SU-DHL-6 (cell line): ENCODE measurements at regions not wholly inside any gene's neighbourhood (a gene's known extent, or its start where the extent isn't known, plus 50 kb on each side); places are given as distances from the start of the nearest gene placed in this dataset.

Experiments
- H2AFZ ChIP-seq: fragments of 200-600 bp; sonication (generic); 2 replicates; pipeline ENCODE4 v1.6.1; 2014; ENCODE audit warnings: low read depth, mild to moderate bottlenecking, moderate library complexity, mixed read lengths, antibody characterized with exemption, low read length; ENCODE audit not compliant: severe bottlenecking
- H3F3A ChIP-seq: fragments of 200-600 bp; shearing (Covaris generic); 2 replicates; pipeline ENCODE4 v1.6.0; 2016; ENCODE audit warnings: antibody characterized with exemption, mild to moderate bottlenecking; ENCODE audit not compliant: insufficient read depth
- H3K27ac ChIP-seq: fragments of 200-600 bp; sonication (generic); 2 replicates; pipeline ENCODE4 v1.5.1; 2016; ENCODE audit warnings: low read depth, mild to moderate bottlenecking, low read length, moderate library complexity, mixed read lengths
- H3K27me3 ChIP-seq: fragments of 200-600 bp; sonication (generic), shearing (Covaris generic); 2 replicates; pipeline ENCODE4 v1.6.0; 2014; ENCODE audit warnings: mild to moderate bottlenecking, low read length
- H3K36me3 ChIP-seq: fragments of 200-600 bp; sonication (generic); 2 replicates; pipeline ENCODE4 v1.6.1; 2014; ENCODE audit warnings: mild to moderate bottlenecking, low read length, mixed read lengths
- H3K4me2 ChIP-seq: fragments of 300-600, 200-600 bp; shearing (Covaris generic), sonication (generic); 2 replicates; pipeline ENCODE4 v1.6.0; 2014; ENCODE audit warnings: low read length, low read depth, mild to moderate bottlenecking; ENCODE audit not compliant: poor library complexity, severe bottlenecking
- H3K4me3 ChIP-seq: fragments of 200-600 bp; sonication (generic); 2 replicates; pipeline ENCODE4 v1.5.1; 2014; ENCODE audit warnings: antibody characterized with exemption, low read length, mild to moderate bottlenecking, mixed read lengths; ENCODE audit not compliant: insufficient read depth, poor library complexity, severe bottlenecking
- H3K79me2 ChIP-seq: fragments of 200-600 bp; sonication (generic); 2 replicates; pipeline ENCODE4 v1.6.1; 2014; ENCODE audit warnings: mild to moderate bottlenecking, low read length, moderate library complexity; ENCODE audit not compliant: insufficient read depth
- H3K9ac ChIP-seq: fragments of 200-600 bp; sonication (generic); 2 replicates; pipeline ENCODE4 v1.7.0; 2014; ENCODE audit warnings: mild to moderate bottlenecking, low read length
- H3K9me2 ChIP-seq: fragments of 200-600 bp; sonication (generic); replicated peaks from 2 replicates; pipeline ENCODE4 v1.6.1; 2014; ENCODE audit warnings: low read length; ENCODE audit not compliant: insufficient read depth
- H3K9me3 ChIP-seq: fragments of 200-600 bp; sonication (generic); 2 replicates; pipeline ENCODE4 v1.6.1; 2014; ENCODE audit warnings: low read length, mixed read lengths; ENCODE audit not compliant: insufficient read depth
- H4K20me1 ChIP-seq: fragments of 200-600 bp; sonication (generic); 2 replicates; pipeline ENCODE4 v1.6.1; 2014; ENCODE audit warnings: low read depth, mild to moderate bottlenecking, antibody characterized with exemption, low read length, moderate library complexity, mixed read lengths
- EZH2phosphoT487 ChIP-seq: fragments of 200-600 bp; sonication (generic), shearing (Covaris generic); conservative IDR thresholded peaks from 2 replicates; pipeline ENCODE4 v1.6.1; 2018; ENCODE audit warnings: mild to moderate bottlenecking, antibody characterized with exemption, low read length, moderate library complexity, mixed read lengths
- TF ChIP-seq, protein P1 (sequence below): fragments of 200-600 bp; sonication (generic); IDR thresholded peaks from one replicate; pipeline ENCODE4 v1.5.1; 2017; ENCODE audit warnings: antibody characterized with exemption, mild to moderate bottlenecking, low read length, moderate library complexity; ENCODE audit not compliant: insufficient read depth, poor library complexity, severe bottlenecking

DNA sequence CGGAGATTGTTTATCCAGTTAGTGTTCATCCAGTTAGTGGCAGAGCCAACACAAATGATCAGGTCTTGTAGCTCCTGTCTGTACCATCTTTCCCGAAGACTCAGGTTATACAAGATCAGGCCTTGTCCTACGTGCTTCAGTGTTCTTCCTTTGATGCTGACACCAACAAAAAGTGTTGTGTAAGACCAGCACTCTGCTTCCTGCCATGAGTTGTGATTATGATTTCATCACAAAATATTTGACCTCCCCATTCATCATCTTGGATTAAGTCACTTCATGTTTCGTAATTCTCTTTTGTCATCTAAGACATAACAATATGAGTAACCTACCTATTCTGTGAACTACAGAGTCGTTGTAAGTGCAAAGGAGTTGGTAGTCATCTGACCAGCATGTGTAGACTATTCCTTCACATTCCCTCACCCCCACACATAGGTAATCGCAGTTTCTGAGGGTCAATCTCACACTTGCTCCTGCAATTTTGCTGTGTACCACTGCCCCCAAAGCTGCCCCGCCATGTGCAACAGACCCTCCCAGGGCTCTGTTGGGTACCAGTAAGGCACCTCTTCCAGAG, 135.6 kb upstream of the SLC22A23 start:
- no peaks in the 10 kb centered on the region for H3K9me3 ChIP-seq
- H3K9me2 ChIP-seq, result no peaks in the 10 kb centered on the region
- H3K4me3 ChIP-seq, result no peak overlapping the region
- H3F3A ChIP-seq, result no peaks in the 10 kb centered on the region
- H4K20me1 ChIP-seq, result no peaks in the 10 kb centered on the region
- TF ChIP-seq EZH2phosphoT487, result no peak
- TF ChIP-seq, protein P1, sequence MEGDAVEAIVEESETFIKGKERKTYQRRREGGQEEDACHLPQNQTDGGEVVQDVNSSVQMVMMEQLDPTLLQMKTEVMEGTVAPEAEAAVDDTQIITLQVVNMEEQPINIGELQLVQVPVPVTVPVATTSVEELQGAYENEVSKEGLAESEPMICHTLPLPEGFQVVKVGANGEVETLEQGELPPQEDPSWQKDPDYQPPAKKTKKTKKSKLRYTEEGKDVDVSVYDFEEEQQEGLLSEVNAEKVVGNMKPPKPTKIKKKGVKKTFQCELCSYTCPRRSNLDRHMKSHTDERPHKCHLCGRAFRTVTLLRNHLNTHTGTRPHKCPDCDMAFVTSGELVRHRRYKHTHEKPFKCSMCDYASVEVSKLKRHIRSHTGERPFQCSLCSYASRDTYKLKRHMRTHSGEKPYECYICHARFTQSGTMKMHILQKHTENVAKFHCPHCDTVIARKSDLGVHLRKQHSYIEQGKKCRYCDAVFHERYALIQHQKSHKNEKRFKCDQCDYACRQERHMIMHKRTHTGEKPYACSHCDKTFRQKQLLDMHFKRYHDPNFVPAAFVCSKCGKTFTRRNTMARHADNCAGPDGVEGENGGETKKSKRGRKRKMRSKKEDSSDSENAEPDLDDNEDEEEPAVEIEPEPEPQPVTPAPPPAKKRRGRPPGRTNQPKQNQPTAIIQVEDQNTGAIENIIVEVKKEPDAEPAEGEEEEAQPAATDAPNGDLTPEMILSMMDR, result no peak
- no peak overlapping the region for H3K27ac ChIP-seq
- H2AFZ ChIP-seq, result no peak overlapping the region
- no peaks in the 10 kb centered on the region for H3K36me3 ChIP-seq
- no peaks in the 10 kb centered on the region for H3K79me2 ChIP-seq
- no peak overlapping the region for H3K9ac ChIP-seq
- no peaks in the 10 kb centered on the region for H3K27me3 ChIP-seq
- H3K4me2 ChIP-seq, result no peak overlapping the region

DNA sequence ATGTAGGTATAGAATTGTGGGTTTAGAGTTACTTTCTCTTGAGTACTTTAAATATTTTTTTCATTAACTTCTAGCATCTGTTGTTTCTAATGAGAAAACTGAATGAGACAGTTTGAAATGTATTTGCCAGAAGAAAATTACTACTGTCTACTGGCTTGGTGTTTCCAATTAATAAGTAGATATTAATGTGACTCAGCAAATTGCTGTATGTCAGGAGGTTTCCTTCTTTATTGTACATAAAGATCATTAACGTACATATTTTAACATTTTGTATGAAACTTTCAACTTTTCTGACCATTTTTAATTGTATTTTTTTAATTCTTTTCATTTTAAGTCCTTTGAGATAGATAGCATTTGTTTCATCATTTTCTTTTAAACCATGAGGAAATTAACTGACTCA, 135.1 kb upstream of the SLC22A23 start:
- no peak overlapping the region for H3K4me2 ChIP-seq
- TF ChIP-seq, protein P1, result no peak
- TF ChIP-seq EZH2phosphoT487, result no peak

DNA sequence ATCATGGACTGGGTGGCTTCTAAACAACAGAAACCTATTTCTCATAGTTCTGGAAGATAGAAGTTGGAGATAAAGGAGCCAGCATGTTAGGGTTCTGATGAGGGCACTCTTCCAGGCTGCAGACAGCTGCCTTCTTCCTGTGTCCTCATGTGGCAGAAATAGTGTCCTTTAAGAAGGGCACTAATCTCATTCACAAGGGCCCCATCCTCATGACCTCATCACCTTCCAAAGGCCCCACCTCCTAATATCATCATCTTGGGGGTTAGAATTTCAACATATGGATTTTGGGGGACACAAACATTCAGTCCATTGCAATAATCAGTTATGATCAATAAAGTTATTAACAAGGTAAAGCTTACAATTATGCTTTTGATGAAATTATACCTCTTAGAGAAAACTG, 130.8 kb upstream of the SLC22A23 start:
- Histone ChIP-seq H3K4me3 (no peak overlapping the region), H3K79me2 (no peaks in the 10 kb centered on the region), H4K20me1 (no peaks in the 10 kb centered on the region), H3F3A (no peaks in the 10 kb centered on the region), H3K9me2 (no peaks in the 10 kb centered on the region), H3K4me2 (no peak overlapping the region), H3K27me3 (no peaks in the 10 kb centered on the region; the same call in 1 of the 2 replicates), H3K27ac (no peak overlapping the region), H3K36me3 (no peaks in the 10 kb centered on the region), H2AFZ (no peak overlapping the region), H3K9ac (no peak overlapping the region), H3K9me3 (no peaks in the 10 kb centered on the region)
- TF ChIP-seq, protein P1, result no peak
- TF ChIP-seq EZH2phosphoT487, result no peak

More for the DNA sequence above, 135.1 kb upstream of the SLC22A23 start:
- no peak overlapping the region for H2AFZ ChIP-seq
- no peaks in the 10 kb centered on the region for H3K79me2 ChIP-seq
- no peak overlapping the region for H3K9ac ChIP-seq
- H3K36me3 ChIP-seq, result no peaks in the 10 kb centered on the region
- no peaks in the 10 kb centered on the region for H4K20me1 ChIP-seq
- H3K27ac ChIP-seq, result no peak overlapping the region
- H3K27me3 ChIP-seq, result no peaks in the 10 kb centered on the region
- H3K4me3 ChIP-seq, result no peak overlapping the region
- no peaks in the 10 kb centered on the region for H3F3A ChIP-seq
- H3K9me2 ChIP-seq, result no peaks in the 10 kb centered on the region
- H3K9me3 ChIP-seq, result no peaks in the 10 kb centered on the region
